PC-9 (cell line): ENCODE measurements at regions not wholly inside any gene's neighbourhood (a gene's known extent, or its start where the extent isn't known, plus 50 kb on each side); places are given as distances from the start of the nearest gene placed in this dataset.

Source experiments
- EZH2 ChIP-seq: fragments of 200-600 bp; sonication (generic); IDR thresholded peaks from 2 replicates; pipeline ENCODE4 v1.8.0; 2017; ENCODE audit warnings: antibody characterized with exemption, low read depth
- TF ChIP-seq, protein P1 (sequence below): fragments of 200-600 bp; sonication (generic); conservative IDR thresholded peaks from 2 replicates; pipeline ENCODE4 v1.6.1; 2017; ENCODE audit warnings: mixed run types, antibody characterized with exemption, mild to moderate bottlenecking, moderate library complexity

- TF ChIP-seq, protein P1, sequence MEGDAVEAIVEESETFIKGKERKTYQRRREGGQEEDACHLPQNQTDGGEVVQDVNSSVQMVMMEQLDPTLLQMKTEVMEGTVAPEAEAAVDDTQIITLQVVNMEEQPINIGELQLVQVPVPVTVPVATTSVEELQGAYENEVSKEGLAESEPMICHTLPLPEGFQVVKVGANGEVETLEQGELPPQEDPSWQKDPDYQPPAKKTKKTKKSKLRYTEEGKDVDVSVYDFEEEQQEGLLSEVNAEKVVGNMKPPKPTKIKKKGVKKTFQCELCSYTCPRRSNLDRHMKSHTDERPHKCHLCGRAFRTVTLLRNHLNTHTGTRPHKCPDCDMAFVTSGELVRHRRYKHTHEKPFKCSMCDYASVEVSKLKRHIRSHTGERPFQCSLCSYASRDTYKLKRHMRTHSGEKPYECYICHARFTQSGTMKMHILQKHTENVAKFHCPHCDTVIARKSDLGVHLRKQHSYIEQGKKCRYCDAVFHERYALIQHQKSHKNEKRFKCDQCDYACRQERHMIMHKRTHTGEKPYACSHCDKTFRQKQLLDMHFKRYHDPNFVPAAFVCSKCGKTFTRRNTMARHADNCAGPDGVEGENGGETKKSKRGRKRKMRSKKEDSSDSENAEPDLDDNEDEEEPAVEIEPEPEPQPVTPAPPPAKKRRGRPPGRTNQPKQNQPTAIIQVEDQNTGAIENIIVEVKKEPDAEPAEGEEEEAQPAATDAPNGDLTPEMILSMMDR, result no peak
- no peak for TF ChIP-seq EZH2
Measured at GRCh38 chr11:2076441-2076840, 62.7 kb downstream of the IGF2 start.
